Tibial nerve (tissue), 4 donors: ENCODE measurements at regions not wholly inside any gene's neighbourhood (a gene's known extent, or its start where the extent isn't known, plus 50 kb on each side); places are given as distances from the start of the nearest gene placed in this dataset.

ENCODE experiments used
- DNase-seq, 2 donors: peaks; one replicate each; pipeline ENCODE4 v3.0.0-alpha.2; 2019; ENCODE audit warnings: low spot score in 2 of 2
- H3K27ac ChIP-seq, 4 donors: fragments of 200-600 bp; sonication (generic) in 3 of 4; one replicate each; pipeline ENCODE4 v1.5.1; 2017 to 2019; ENCODE audit warnings: mild to moderate bottlenecking in 1 of 4
- H3K27me3 ChIP-seq, 2 donors: fragments of 200-600 bp; sonication (generic) in 1 of 2; one replicate each; pipeline versions ENCODE4 v1.5.1 to v1.6.0; 2017 to 2019
- H3K36me3 ChIP-seq, 3 donors: fragments of 200-600 bp; sonication (generic); one replicate each; pipeline ENCODE4 v1.5.1; 2018 to 2019
- H3K4me1 ChIP-seq, 4 donors: fragments of 200-600 bp; sonication (generic) in 3 of 4; one replicate each; pipeline ENCODE4 v1.5.1; 2017 to 2019
- H3K4me3 ChIP-seq, 4 donors: fragments of 200-600 bp; sonication (generic) in 3 of 4; one replicate each; pipeline ENCODE4 v1.5.1; 2017 to 2019; ENCODE audit warnings: mild to moderate bottlenecking in 1 of 4, moderate library complexity in 1 of 4
- H3K9me3 ChIP-seq, 4 donors: fragments of 200-600 bp; sonication (generic) in 3 of 4; one replicate each; pipeline ENCODE4 v1.5.1; 2017 to 2019
- EP300 ChIP-seq, 2 donors: sonication (generic); formaldehyde crosslinking; IDR thresholded peaks; one replicate each; pipeline ENCODE4 v1.6.1; 2017; ENCODE audit warnings: antibody characterized with exemption in 2 of 2, mild to moderate bottlenecking in 1 of 2
- POLR2A ChIP-seq, 2 donors: fragments of 450-650 bp; IDR thresholded peaks; one replicate each; pipeline ENCODE4 v1.6.1; 2017; ENCODE audit warnings: antibody characterized with exemption in 2 of 2, mild to moderate bottlenecking in 2 of 2, moderate library complexity in 2 of 2
- WGBS, 2 donors: methylation state at CpG; one replicate each; pipeline ENCODE4 v1.1.5; 2018; 5-methylcytosine and 5-hydroxymethylcytosine counted together
- TF ChIP-seq, protein P1 (sequence below), 5 experiments: fragments of 200-600 bp in 3 of 5; fragments of 450-650 bp in 2 of 5; sonication (generic) in 3 of 5; IDR thresholded peaks; one replicate each; pipeline ENCODE4 v1.5.1; 2016 to 2019; ENCODE audit warnings: antibody characterized with exemption in 5 of 5, mild to moderate bottlenecking in 3 of 5, moderate library complexity in 2 of 5

GRCh38 chr12:131348646-131349045 is 362.2 kb upstream of the SFSWAP start:
- H3K4me1 ChIP-seq, result peaks cover 0 to 30% (median 0%) of the 10 kb centered on the region in 4 donors
- H3K36me3 ChIP-seq, result no peaks in the 10 kb centered on the region
- H3K9me3 ChIP-seq, result no peaks in the 10 kb centered on the region
- TF ChIP-seq, protein P1, sequence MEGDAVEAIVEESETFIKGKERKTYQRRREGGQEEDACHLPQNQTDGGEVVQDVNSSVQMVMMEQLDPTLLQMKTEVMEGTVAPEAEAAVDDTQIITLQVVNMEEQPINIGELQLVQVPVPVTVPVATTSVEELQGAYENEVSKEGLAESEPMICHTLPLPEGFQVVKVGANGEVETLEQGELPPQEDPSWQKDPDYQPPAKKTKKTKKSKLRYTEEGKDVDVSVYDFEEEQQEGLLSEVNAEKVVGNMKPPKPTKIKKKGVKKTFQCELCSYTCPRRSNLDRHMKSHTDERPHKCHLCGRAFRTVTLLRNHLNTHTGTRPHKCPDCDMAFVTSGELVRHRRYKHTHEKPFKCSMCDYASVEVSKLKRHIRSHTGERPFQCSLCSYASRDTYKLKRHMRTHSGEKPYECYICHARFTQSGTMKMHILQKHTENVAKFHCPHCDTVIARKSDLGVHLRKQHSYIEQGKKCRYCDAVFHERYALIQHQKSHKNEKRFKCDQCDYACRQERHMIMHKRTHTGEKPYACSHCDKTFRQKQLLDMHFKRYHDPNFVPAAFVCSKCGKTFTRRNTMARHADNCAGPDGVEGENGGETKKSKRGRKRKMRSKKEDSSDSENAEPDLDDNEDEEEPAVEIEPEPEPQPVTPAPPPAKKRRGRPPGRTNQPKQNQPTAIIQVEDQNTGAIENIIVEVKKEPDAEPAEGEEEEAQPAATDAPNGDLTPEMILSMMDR (IDR thresholded peaks at IDR 0.05), result peak in 2 of 5 experiments; percentile 8 to 31
- no peak for TF ChIP-seq EP300 (IDR thresholded peaks at IDR 0.05)
- 24 to 30% methylated on average over 4 of the region's 4 CpGs for WGBS, 2 donors
- H3K27ac ChIP-seq, result no peak overlapping the region
- H3K4me3 ChIP-seq, result no peak overlapping the region
- no peaks in the 10 kb centered on the region for H3K27me3 ChIP-seq
- no peak for DNase-seq

DNA sequence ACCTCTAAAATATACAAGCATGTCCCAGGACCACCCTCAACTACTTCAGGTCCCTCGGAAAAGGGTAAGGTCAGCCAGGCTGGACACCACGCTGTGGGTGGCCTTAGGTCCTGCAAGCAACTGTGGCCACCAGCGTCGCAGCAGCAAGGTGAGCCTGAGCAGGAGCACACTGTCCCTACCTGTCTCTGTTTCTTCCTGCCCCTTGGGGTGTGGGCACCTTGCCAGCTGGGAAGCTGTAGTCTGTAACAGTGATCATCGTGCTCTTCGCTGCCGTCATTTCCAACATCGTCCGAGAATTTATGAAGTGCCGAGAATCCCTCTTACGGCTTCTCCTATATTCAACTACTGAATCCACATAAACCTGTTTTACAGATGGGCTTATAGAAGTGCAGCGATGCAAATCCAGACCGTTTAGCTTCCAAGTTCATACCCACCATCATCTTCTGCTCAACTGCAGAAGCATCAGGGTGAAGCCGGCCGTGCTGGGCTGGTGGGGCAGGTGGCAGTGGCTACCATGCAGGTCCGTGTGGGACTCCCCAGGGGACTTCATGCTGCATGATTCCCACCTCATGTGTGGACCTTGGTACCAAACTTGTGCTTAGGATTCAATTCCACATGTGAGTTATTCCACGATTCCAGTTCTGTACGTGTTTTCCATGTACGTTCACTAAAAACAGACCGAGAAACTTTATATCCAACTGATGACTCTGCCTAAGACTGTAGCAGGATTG is 361.3 kb upstream of the SFSWAP start:
- 77 to 84% methylated on average over 20 of the region's 20 CpGs for WGBS, 2 donors

DNA sequence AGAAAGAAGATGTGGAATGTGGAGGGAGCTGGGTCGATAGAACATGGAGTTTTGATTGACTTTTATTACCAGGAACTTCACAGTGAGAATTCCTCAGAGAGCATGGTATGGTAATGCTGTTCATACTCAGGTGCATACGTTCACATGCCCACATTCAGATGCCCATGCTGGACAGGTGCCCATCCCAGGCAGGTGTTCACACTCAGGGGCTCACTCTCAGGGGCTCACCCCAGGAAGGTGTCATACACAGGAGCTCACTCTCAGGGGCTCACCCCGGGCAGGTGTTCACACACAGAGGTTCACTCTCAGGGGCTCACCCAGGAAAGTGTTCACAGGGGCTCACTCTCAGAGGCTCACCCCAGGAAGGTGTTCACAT is 360.0 kb upstream of the SFSWAP start:
- TF ChIP-seq, protein P1 (IDR thresholded peaks at IDR 0.05), result no peak
- TF ChIP-seq POLR2A (IDR thresholded peaks at IDR 0.05) (no peak), EP300 (IDR thresholded peaks at IDR 0.05) (no peak)
- WGBS, 2 donors, result 86 to 88% methylated on average over 2 to 3 of the region's 3 CpGs
- no peaks in the 10 kb centered on the region for H3K9me3 ChIP-seq
- no peak for DNase-seq
- H3K27me3 ChIP-seq, result no peaks in the 10 kb centered on the region
- H3K4me1 ChIP-seq, result peaks cover 0 to 28% (median 0%) of the 10 kb centered on the region in 4 donors
- H3K27ac ChIP-seq, result no peak overlapping the region
- H3K36me3 ChIP-seq, result no peaks in the 10 kb centered on the region
- no peak overlapping the region for H3K4me3 ChIP-seq

More for the DNA sequence above, 361.3 kb upstream of the SFSWAP start:
- no peaks in the 10 kb centered on the region for H3K9me3 ChIP-seq
- no peak overlapping the region for H3K4me3 ChIP-seq
- H3K36me3 ChIP-seq, result no peaks in the 10 kb centered on the region
- H3K27ac ChIP-seq, result no peak overlapping the region
- peaks cover 0 to 30% (median 0%) of the 10 kb centered on the region in 4 donors for H3K4me1 ChIP-seq
- TF ChIP-seq, protein P1 (IDR thresholded peaks at IDR 0.05), result no peak
- TF ChIP-seq EP300 (IDR thresholded peaks at IDR 0.05) (no peak), POLR2A (IDR thresholded peaks at IDR 0.05) (no peak)
- DNase-seq, result no peak
- H3K27me3 ChIP-seq, result no peaks in the 10 kb centered on the region

GRCh38 chr12:131351319-131352028 is 359.4 kb upstream of the SFSWAP start:
- Histone ChIP-seq H3K36me3 (no peaks in the 10 kb centered on the region), H3K4me1 (peaks cover 0 to 22% (median 0%) of the 10 kb centered on the region in 4 donors), H3K4me3 (no peak overlapping the region), H3K27me3 (no peaks in the 10 kb centered on the region), H3K9me3 (no peaks in the 10 kb centered on the region), H3K27ac (no peak overlapping the region)
- DNase-seq, result no peak
- WGBS, 2 donors, result 76 to 92% methylated on average over 5 of the region's 5 CpGs
- TF ChIP-seq POLR2A (IDR thresholded peaks at IDR 0.05) (no peak), EP300 (IDR thresholded peaks at IDR 0.05) (no peak)
- TF ChIP-seq, protein P1 (IDR thresholded peaks at IDR 0.05), result no peak

- Histone ChIP-seq H3K4me3 (no peak overlapping the region), H3K27ac (no peak overlapping the region), H3K4me1 (peaks cover 0 to 15% (median 0%) of the 10 kb centered on the region in 4 donors), H3K9me3 (no peaks in the 10 kb centered on the region), H3K27me3 (no peaks in the 10 kb centered on the region), H3K36me3 (no peaks in the 10 kb centered on the region)
- no peak for DNase-seq
- TF ChIP-seq, protein P1 (IDR thresholded peaks at IDR 0.05), result no peak
- WGBS, 2 donors, result 91 to 92% methylated on average over 21 of the region's 21 CpGs
Measured at GRCh38 chr12:131352296-131352900, 358.5 kb upstream of the SFSWAP start.
